ENCODE measurements at regions not wholly inside any gene's neighbourhood (a gene's known extent, or its start where the extent isn't known, plus 50 kb on each side); places are given as distances from the start of the nearest gene placed in this dataset.

DNA sequence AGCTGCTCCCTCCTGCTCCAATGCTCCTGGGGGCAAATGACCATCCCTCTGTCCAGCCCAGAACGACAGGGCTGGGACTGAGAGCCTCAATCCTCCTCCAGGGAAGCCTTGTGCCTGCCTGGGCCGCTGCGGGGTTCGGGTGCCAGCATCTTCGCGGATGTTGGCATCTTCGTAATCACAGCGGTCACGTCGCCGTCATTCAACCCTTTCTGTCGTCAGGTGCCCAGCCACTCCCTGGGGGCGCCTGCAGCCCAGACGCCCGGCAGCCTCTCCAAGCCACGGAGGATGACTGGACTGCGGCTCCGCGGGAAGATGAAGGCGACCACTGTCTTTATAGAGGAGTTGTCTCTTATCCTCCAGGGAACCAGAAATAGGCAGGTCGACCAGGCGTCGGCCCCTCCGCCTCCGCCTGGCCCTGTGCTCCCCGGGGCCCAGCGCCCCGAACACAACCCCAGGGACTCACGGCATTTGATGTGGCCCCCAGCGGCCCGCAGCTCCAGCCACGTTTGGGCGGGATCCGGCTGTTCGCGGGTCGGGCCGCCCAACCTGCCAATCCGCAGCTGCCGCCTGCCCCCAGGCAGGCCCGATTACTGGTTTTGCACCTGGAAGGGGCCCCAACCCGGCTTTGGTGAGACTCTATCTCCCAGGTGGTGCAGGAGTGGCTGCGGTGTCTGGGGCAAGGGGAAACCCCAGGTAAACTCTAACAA is 113.9 kb downstream of the THNSL2 start:
- DNase-seq (ENCODE audit: low read depth), result no peak

DNA sequence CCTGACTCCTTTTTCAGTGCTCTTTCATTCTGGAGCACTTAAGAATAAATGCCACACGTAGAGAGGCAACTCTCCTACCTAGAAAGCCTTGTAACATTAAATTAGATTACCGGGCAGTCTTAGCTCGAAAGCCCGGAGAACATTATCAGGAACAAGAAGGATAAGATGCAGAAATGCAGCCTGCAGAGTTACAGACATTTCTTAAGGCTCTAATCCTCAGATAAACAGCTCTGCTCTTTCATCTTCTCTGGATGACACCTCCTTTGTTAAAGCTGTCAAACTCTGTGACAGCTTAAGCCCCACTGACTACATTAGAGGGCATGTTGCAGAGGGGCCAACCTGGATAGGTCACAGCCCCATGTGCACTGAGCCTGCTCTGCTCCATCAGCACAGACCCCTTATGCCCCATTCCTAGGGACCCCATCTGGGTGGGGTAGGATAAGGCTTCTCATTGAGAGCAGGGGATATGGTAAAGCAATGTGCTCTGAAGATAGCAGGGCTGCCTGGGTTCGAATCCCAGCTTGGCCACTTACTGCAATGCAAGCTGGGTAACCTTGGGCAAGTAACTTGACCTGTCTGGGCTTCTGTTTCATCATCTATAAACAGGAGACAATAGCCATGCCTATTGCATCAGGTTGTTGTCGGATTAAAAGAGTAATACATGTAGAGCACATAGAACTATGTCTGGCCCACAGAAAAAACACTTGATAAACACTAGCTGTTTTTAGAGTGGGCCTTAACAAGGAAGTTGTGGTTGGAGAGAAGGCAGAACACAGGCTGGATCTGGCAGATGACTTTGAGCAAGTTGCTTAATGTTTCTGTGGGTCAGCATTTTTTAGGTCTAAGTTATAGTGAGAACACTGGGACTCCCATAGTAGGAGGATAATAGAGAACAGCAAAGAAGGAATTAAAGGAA is 111.4 kb downstream of the THNSL2 start:
- DNase-seq (ENCODE audit: low read depth), result no peak

DNA sequence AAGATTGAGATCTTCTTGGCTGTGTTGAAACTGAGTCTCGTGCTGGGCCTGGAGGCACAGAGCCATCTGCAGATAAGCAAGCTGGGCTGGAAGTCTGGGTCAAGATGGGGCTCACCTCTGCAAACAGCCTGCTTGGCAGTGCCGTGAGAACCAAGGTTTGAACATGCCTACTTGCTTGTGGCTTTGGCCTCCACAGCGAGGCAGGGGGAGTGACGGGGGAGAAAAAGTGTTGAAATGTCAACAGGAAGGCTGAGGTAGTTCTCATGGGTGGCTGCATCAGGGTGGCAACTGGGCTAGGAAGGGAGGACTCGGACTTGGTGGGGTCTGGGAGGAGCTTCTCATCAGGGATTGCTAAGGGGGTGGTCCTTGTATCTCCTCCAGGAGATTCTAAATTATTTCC is 99.7 kb downstream of the THNSL2 start:
- no peak for DNase-seq (ENCODE audit: low read depth)

DNA sequence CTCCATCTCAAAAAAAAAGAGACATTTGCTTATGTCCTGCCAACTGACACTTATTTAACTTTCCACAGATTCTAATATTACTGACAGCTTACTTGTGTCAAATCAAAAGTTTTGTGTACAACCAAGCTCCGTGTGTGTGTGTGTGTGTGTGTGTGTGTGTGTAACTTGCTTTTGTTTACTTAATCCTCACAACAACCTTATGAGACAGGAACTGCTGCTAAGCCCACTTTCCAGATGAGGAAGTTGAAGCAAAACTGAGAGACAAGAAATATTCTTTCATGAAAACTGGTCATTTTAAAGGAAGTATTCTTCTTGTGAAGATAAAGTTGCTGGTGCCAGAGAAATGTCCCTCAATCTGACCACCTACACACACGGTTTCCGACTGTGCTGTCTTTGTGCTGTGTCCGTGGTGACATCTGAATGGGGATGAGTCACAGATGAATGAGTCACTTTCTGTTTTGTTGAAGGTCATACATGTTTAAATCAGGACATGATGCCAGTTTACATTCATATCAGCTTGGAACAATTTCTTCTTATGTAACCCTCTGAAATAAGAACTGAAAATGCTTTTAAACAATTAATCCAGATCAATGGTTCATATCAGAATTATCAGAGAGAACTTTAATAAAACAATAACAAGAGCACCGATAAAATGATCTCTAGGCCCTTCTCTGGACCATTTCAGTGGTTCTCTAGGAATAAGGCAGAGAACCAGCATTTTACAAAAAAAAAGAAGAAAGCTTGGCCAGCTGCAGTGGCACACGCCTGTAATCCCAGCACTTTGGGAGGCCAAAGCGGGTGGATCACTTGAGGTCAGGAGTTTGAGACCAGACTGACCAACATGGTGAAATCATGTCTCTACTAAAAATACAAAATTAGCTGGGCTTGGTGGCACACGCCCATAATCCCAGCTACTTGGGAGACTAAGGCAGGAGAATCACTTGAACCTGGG is 95.5 kb downstream of the THNSL2 start:
- peak; percentile 36 for DNase-seq (ENCODE audit: low read depth)

DNA sequence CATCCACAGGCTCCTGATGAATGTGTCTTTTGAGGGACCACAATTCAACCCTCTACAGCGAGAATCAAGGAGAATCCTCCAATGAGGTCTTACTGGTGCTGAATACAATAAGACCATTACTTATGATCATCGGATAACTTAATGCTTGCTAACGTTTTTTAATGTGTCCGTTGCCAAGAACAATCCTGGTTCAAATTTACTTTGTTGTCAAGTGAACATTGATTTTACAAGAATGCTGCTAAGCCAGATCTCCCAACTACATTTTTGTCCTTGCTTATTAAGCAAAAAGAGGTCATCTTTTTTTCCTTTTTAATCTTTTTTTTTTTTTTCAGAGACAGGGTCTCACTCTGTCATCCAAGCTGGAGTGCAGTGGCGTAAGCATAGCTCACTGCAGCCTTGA is 93.7 kb downstream of the THNSL2 start:
- no peak for DNase-seq (ENCODE audit: low read depth)

DNA sequence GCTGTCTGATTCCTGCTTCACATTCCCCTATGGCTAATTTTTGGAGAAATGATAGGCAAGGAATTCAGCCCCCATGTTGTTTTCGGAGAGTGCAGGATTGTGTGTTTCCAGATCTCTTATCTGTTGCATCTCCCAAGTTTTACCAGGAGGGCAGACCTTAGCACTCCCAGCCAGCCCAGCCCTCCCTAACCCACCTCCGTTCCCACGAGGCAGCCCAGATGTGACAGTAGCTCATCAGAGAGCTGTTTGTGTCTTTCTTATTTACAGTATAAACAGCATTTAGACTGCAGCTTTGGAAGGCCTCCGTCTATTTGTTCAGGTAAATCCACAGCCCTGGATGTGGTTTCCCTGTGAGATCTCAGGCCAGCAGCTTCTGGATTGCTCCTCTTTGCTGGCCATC is 91.6 kb downstream of the THNSL2 start:
- no peak for DNase-seq (ENCODE audit: low read depth)

DNA sequence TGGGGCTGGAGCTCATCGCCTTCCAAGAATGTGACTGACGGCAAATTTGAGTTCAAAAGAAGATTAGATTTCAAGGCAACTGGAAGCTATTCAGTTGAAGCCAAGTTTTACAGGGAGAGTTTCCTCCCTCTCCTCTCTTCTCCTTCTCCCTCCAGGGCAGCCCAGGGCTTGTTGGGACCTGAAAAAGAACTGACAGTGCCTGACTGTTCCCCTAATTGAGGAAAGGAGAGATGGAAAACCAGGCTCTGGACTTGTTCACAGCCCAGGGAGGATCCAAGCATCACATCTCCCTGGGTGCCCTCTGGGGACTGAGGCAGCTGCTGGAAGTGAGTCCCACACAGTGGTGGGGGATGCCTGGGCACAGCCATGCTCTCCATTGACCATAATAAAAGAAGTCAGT is 88.1 kb downstream of the THNSL2 start:
- DNase-seq (ENCODE audit: low read depth), result no peak

DNA sequence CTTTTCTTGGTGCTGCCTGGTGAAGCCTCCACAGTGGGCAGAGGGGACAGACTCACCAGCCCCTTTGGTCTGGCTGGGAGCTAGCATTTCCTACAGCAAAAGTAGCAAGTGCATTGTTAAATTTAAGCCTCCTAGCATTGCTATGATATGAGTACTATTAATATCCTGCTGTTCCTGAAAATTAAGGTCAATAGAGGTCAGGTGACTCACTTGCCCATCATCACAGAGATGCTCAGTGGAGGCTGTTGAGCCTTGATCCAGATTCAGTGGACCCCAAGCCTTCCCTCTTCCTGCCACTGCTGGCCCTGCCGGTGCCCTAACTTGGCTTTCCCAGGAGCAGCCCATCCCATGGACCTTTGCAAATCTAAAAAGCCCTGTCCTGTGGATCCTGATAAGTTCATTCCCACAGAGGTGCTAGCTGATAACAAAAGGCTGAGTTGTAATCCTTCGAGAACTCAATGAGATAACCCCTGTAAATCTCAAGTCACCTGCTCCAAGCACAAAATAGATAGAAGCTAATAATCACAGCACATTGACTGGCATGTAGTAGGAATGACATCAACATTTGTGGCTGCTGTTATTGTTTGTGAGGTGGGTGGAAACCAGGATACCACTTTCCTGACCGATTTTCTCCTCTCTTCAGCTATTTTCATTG is 84.4 kb downstream of the THNSL2 start:
- peak; percentile 36 for DNase-seq (ENCODE audit: low read depth)

DNA sequence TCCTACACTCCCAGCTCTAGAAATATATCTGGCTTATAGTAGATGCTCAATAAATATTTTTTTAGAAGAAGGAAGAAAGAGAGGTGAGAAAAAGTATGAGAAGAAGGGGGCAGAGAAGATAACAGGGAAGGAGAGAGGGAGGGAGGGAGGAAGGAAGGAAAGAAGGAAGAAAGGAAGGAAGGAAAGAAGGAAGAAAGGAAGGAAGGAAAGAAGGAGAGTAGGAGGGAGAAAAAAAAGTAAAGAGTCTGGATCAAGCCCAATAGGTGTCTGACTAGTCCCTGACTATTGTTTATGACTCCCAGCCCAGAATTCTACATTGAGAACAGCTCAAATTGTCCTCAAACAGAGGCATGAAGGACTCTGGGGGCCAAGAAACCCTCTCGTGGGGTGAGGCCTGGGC is 83.9 kb downstream of the THNSL2 start:
- no peak for DNase-seq (ENCODE audit: low read depth)

DNA sequence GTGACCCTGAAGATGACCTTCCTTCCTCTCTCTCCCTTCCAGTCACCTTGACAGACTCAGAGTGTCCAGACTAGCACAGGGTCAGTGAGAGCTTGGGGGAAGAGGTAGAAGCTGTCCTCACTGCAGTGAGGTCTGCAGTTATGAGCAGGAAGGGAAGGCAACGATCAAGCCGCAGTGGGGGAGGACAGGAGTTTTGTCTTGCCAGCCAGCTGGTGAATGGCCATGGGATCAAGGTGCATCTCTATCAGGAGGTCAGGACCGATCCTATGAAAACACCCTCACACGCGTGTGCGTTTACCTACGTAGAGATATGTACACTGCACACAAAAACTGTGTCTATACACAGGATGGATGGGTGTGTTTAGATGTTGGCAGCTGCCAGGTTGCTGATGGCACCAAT is 83.2 kb downstream of the THNSL2 start:
- DNase-seq (ENCODE audit: low read depth), result no peak

DNA sequence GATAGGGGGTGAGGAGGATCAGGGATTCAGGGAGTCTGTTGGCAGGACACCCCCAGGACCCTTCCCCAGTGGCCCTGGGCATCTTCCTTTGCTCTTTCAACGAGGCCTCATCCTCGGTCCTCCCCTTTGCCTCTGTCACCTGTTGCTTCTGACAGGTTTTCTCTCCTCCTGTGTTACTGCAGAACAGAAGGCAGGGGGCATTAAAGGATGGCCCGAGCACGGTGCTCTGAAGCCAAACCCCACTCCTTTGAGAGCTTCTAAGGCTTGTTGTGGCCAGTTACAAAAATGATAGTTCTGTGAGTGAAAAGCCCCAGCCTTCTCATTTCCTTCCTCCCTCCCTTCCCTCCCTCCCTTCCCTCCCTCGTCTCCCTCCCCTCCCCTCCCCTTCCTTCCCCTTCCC is 82.5 kb downstream of the THNSL2 start:
- no peak for DNase-seq (ENCODE audit: low read depth)

DNA sequence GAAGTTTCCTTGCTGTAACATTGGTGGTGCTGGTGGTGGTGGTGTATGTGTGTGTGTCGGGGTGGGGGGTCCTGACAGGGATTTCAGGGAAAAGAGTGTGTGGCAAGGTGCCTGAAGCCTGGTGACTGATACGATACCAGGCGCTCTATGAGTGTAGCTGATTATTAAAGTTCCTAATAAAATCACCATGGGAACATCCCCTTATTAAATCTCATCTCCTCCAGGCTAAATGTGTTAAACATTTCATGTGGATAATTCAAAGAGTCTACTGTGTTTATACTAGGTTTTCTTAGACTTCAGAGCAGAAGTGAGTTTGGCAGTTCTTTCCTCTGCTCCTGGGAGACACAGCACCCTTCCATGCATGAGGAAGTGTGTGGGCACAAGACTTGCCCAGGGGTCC is 82.0 kb downstream of the THNSL2 start:
- DNase-seq (ENCODE audit: low read depth), result no peak

DNA sequence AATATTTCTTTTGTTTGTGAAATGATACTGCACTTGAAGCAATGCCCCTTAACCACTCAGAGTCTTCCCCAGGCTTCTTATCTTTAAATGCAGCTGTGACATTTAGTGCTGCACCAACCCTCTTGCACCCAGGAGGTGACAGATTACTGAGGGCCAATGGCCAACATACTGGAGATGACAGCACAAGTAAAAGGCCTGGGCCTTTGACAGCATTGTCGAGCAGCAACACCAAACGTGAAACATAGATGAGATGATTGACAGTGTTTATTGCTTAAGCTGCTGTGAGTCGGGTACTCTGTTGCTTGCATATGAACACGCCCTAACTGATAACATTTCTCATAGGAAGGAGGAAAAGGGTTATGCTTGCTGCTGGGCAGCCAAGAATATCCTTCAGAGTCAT is 80.3 kb downstream of the THNSL2 start:
- DNase-seq (ENCODE audit: low read depth), result no peak

DNA sequence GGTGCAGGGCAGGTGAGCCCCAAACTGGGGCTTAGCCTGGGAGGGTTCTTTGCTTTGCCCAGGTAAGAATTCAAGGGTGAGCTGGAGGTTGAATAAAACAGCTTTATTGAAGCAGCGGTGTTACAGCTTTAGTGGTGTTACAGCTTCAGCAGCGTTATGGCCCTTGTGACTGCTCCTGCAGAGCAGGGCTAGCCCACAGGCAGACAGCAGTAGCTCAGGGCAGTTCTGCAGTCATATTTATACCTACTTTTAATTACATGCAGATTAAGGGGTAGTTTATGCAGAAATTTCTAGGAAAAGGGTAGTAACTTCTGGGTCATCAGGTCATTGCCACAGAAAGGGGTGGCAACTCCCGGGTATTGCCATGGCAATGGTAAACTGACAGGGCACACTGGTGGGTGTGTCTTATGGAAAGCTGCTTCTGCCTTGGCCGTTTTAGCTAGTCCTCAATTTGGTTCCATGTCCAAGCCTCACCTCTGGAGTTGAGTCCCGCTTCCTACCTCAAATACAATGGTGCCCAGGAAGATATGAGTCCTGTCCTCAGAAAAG is 78.2 kb downstream of the THNSL2 start:
- DNase-seq (ENCODE audit: low read depth), result no peak

DNA sequence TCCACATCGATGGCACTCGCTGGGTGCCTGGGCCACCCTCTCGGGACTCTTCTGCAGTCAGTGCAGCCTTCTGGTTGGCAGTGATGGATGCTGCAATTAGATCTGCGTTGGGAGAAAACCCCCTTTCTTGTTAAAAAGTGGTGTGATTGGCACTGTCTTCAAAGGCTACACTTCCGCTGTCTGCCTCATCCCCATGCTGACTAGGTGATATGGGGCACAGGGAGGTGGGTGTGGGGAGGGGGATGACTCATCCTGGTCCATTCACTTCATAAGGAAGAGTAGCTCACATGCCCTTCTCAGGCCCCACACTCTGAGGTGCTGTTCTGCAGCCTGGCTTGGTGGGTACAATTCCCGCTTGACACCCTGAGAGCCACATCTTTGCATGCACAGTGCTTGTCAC is 77.4 kb downstream of the THNSL2 start:
- no peak for DNase-seq (ENCODE audit: low read depth)

DNA sequence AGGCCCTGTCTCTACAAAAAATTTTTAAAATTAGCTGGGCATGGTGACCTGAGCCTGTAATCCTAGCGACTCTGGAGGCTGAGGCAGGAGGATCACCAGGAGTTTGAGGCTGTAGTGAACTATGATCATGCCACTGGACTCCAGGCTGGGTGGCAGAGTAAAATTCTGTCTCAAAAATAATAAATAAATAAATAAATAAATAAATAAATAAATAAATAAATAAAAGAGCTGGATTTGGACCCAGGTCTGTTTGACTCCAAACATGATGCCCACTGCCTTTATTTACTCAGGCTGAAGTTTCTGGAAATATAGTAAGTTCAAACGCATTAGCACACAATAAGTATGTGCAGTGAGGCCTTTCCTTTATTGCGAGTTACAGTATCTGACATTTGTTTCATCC is 75.0 kb downstream of the THNSL2 start:
- DNase-seq (ENCODE audit: low read depth), result no peak

DNA sequence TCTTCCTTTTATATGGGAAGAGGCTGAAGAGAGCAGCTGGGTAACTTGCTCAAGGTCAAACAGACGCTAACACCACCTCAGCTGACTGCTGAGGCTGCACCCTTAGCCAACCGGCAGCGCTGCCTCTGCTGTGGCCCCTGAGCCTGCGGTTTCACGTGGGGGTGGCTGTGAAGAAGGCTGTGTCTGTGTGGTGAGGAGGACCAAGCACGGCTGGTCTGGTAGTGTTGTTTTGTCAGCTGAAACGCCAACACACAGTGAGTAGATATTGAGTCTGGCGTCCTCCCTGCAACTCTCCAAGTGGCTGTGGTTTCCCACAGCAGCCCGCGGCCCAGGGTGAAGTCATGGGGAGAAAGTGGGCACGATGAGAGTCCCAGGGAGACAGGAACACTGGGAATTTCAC is 69.6 kb downstream of the THNSL2 start:
- DNase-seq (ENCODE audit: low read depth), result no peak

DNA sequence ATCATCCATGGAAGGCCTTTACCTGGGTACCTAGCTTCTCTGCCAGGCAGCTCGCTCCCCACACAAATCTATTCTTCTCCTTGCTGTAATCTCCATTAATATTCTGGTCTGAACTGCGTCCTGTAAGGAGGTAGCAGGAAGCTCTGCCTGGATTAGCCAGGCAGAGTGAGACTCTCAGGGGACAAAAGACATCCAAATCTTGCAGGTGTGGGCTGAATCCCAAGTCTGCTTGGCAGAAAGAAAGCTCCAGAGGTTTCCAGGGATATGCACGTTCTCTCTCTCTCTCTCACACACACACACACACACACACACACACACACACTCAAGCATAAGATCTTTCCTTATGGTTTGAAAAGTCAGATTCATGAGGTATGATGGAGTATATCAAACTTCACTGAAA is 66.5 kb downstream of the THNSL2 start:
- no peak for DNase-seq (ENCODE audit: low read depth)
